Loucy (cell line): ENCODE measurements at regions not wholly inside any gene's neighbourhood (a gene's known extent, or its start where the extent isn't known, plus 50 kb on each side); places are given as distances from the start of the nearest gene placed in this dataset.

ENCODE experiments used
- H2AFZ ChIP-seq: fragments of 200-600 bp; sonication (generic); 2 replicates; pipeline ENCODE4 v1.6.0; 2016; ENCODE audit warnings: antibody characterized with exemption, mild to moderate bottlenecking, low read length, moderate library complexity
- H3F3A ChIP-seq: fragments of 200-600 bp; 2 replicates; pipeline ENCODE4 v1.6.0; 2016; ENCODE audit warnings: antibody characterized with exemption, low read depth, mild to moderate bottlenecking
- H3K27me3 ChIP-seq: fragments of 200-600 bp; sonication (generic); 2 replicates; pipeline ENCODE4 v1.6.1; 2014; ENCODE audit warnings: low read length, mild to moderate bottlenecking; ENCODE audit not compliant: insufficient read depth, poor library complexity, severe bottlenecking
- H3K36me3 ChIP-seq: fragments of 200-600 bp; sonication (generic); 2 replicates; pipeline ENCODE4 v1.6.1; 2016; ENCODE audit warnings: low read length; ENCODE audit not compliant: insufficient read depth
- H3K4me1 ChIP-seq: fragments of 200-600 bp; sonication (generic); 2 replicates; pipeline ENCODE4 v1.5.1; 2014; ENCODE audit warnings: low read length, mild to moderate bottlenecking; ENCODE audit not compliant: insufficient read depth, poor library complexity, severe bottlenecking
- H3K4me2 ChIP-seq: fragments of 200-600 bp; sonication (generic); 2 replicates; pipeline ENCODE4 v1.6.0; 2014; ENCODE audit warnings: antibody characterized with exemption, low read length, low read depth, mild to moderate bottlenecking; ENCODE audit not compliant: poor library complexity, severe bottlenecking
- H3K4me3 ChIP-seq: fragments of 200-600 bp; sonication (generic); 2 replicates; pipeline ENCODE4 v1.5.1; 2014; ENCODE audit warnings: low read length, mild to moderate bottlenecking, mixed read lengths; ENCODE audit not compliant: poor library complexity, severe bottlenecking
- H3K79me2 ChIP-seq: fragments of 200-600 bp; sonication (generic); 2 replicates; pipeline ENCODE4 v1.6.1; 2014; ENCODE audit warnings: low read length; ENCODE audit not compliant: insufficient read depth
- H3K9ac ChIP-seq: fragments of 200-600 bp; sonication (generic); 2 replicates; pipeline ENCODE4 v1.6.0; 2014; ENCODE audit warnings: mild to moderate bottlenecking, low read depth, low read length, moderate library complexity; ENCODE audit not compliant: poor library complexity, severe bottlenecking
- H3K9me2 ChIP-seq: fragments of 200-600 bp; sonication (generic); replicated peaks from 2 replicates; pipeline ENCODE4 v1.6.1; 2016; ENCODE audit warnings: low read depth, low read length, mixed read lengths
- H3K9me3 ChIP-seq: fragments of 200-600 bp; sonication (generic); 2 replicates; pipeline ENCODE4 v1.6.1; 2014; ENCODE audit warnings: mild to moderate bottlenecking, antibody characterized with exemption, low read length, low read depth; ENCODE audit not compliant: insufficient read depth
- H4K20me1 ChIP-seq: fragments of 200-600 bp; sonication (generic); 2 replicates; pipeline ENCODE4 v1.6.0; 2014; ENCODE audit warnings: antibody characterized with exemption, low read length, mild to moderate bottlenecking; ENCODE audit not compliant: insufficient read depth, poor library complexity, severe bottlenecking
- EZH2phosphoT487 ChIP-seq: fragments of 200-600 bp; IDR thresholded peaks from 2 replicates; pipeline ENCODE4 v1.6.1; 2018; ENCODE audit warnings: antibody characterized with exemption, mild to moderate bottlenecking, moderate library complexity, borderline replicate concordance
- TF ChIP-seq, protein P1 (sequence below): fragments of 200-600 bp; sonication (generic); conservative IDR thresholded peaks from 2 replicates; pipeline ENCODE4 v1.5.1; 2014; ENCODE audit warnings: mild to moderate bottlenecking, antibody characterized with exemption, low read length

DNA sequence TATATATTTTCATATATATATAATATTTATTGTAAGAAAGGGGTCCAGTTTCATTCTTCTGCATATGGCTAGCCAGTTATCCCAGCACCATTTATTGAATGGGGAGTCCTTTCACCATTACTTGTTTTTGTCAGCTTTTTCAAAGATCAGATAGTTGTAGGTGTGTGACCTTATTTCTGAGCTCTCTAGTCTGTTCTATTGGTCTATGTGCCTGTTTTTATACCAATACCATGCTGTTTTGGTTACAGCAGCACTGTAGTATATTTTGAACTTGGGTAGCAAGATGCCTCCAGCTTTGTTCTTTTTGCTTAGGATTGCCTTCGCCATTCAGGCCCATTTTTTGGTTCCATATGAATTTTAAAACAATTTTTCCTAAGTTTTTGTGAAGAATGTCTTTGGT, 320.1 kb downstream of the CDH2 start:
- no peak overlapping the region for H3K9ac ChIP-seq
- no peak overlapping the region for H3K4me2 ChIP-seq
- no peak for TF ChIP-seq EZH2phosphoT487
- TF ChIP-seq, protein P1, sequence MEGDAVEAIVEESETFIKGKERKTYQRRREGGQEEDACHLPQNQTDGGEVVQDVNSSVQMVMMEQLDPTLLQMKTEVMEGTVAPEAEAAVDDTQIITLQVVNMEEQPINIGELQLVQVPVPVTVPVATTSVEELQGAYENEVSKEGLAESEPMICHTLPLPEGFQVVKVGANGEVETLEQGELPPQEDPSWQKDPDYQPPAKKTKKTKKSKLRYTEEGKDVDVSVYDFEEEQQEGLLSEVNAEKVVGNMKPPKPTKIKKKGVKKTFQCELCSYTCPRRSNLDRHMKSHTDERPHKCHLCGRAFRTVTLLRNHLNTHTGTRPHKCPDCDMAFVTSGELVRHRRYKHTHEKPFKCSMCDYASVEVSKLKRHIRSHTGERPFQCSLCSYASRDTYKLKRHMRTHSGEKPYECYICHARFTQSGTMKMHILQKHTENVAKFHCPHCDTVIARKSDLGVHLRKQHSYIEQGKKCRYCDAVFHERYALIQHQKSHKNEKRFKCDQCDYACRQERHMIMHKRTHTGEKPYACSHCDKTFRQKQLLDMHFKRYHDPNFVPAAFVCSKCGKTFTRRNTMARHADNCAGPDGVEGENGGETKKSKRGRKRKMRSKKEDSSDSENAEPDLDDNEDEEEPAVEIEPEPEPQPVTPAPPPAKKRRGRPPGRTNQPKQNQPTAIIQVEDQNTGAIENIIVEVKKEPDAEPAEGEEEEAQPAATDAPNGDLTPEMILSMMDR, result no peak
- H2AFZ ChIP-seq, result no peak overlapping the region
- H3K4me1 ChIP-seq, result peaks cover 6% of the 10 kb centered on the region
- no peaks in the 10 kb centered on the region for H3K27me3 ChIP-seq
- no peaks in the 10 kb centered on the region for H4K20me1 ChIP-seq
- H3K4me3 ChIP-seq, result no peak overlapping the region
- no peaks in the 10 kb centered on the region for H3K9me2 ChIP-seq
- H3K9me3 ChIP-seq, result no peaks in the 10 kb centered on the region
- no peaks in the 10 kb centered on the region for H3K36me3 ChIP-seq
- H3K79me2 ChIP-seq, result no peaks in the 10 kb centered on the region
- H3F3A ChIP-seq, result no peaks in the 10 kb centered on the region

DNA sequence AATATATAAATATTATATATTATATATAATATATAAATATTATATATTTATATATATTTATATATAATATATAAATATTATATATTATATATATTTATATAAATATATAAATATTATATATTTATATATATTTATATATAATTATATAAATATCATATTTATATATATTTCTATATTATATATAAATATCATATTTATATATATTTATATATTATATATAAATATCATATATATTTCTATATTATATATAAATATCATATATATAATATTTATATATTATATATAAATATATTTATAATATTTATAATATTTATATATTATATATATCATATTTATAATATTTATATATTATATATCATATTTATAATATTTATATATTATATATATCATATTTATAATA, 321.4 kb downstream of the CDH2 start:
- H3K27me3 ChIP-seq, result no peaks in the 10 kb centered on the region
- no peaks in the 10 kb centered on the region for H3F3A ChIP-seq
- no peak overlapping the region for H3K4me3 ChIP-seq
- H2AFZ ChIP-seq, result no peak overlapping the region
- no peaks in the 10 kb centered on the region for H3K9me2 ChIP-seq
- H3K36me3 ChIP-seq, result no peaks in the 10 kb centered on the region
- no peaks in the 10 kb centered on the region for H3K9me3 ChIP-seq
- no peak overlapping the region for H3K9ac ChIP-seq
- H3K4me1 ChIP-seq, result peaks cover under 1% of the 10 kb centered on the region
- no peak overlapping the region for H3K4me2 ChIP-seq
- H3K79me2 ChIP-seq, result no peaks in the 10 kb centered on the region
- no peak for TF ChIP-seq EZH2phosphoT487
- TF ChIP-seq, protein P1, result no peak
- H4K20me1 ChIP-seq, result no peaks in the 10 kb centered on the region

DNA sequence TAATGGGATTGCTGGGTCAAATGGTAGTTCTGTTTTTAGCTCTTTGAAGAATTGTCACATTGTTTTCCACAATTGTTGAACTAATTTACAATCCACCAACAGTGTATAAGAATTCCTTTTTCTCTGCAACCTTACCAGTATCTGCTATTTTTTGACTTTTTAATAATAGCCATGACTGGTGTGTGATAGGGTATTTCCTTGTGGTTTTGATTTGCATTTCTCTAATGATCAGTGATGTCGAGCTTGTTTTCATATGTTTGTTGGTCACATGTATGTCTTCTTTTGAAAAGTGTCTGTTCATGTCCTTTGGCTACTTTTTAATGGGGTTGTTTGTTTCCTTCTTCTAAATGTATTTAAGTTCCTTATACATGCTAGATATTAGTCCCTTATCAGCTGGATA, 322.3 kb downstream of the CDH2 start:
- TF ChIP-seq, protein P1, result no peak
- no peak for TF ChIP-seq EZH2phosphoT487
- Histone ChIP-seq H3F3A (no peaks in the 10 kb centered on the region), H3K79me2 (no peaks in the 10 kb centered on the region), H3K4me2 (no peak overlapping the region), H3K36me3 (no peaks in the 10 kb centered on the region), H3K27me3 (no peaks in the 10 kb centered on the region), H3K4me3 (no peak overlapping the region), H3K4me1 (no peaks in the 10 kb centered on the region), H3K9me2 (no peaks in the 10 kb centered on the region), H4K20me1 (no peaks in the 10 kb centered on the region), H2AFZ (no peak overlapping the region), H3K9ac (no peak overlapping the region), H3K9me3 (no peaks in the 10 kb centered on the region)
